ENCODE measurements at regions not wholly inside any gene's neighbourhood (a gene's known extent, or its start where the extent isn't known, plus 50 kb on each side); places are given as distances from the start of the nearest gene placed in this dataset.

DNA sequence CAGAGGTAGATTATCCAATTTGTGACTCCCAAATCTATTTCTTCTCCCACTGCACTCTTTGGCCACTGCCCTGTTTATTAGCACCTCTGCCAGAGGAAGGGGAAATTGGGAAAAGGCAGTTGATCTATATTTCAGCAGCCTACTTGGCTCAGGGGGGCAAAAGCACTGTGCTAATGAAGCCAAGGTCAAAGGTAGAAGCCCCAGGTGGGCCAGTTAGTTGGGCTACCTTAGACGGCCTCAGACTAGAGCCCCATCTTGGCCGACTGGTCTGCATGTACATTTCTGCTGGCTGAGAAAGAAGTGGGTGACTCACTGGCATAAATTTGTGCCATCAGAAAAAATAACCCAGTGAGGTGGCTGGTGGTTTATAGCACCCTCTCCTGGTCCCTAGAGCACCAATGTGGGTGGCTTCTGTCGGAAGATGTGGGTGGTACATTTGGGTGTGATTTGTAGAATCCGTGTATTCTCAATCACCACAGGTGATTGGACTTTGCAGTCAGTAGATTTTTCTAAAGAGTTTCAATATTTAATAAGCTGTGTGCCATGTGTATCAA is 293.3 kb upstream of the MKI67 start:
- no peak for DNase-seq (ENCODE audit: low read depth in 2 of 3, low spot score in 2 of 3)

DNA sequence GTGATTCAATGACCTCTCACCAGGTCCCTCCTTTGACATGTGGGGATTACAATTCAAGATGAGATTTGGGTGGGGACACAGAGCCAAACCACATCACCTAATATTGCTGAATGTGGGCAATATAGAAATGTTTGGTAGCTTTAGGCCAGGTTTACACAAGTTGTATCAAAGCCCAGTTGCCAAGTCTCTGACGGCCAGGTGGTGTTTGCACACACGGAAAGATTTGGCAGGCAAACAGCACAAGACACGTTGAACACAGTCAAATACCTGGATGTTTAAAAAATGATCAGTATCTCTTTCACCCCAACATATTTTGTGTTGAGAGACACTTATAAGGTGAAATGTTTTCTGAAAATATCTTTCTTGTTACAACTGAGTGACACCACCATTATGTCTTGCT is 294.4 kb upstream of the MKI67 start:
- DNase-seq (ENCODE audit: low read depth in 2 of 3, low spot score in 2 of 3), result no peak

DNA sequence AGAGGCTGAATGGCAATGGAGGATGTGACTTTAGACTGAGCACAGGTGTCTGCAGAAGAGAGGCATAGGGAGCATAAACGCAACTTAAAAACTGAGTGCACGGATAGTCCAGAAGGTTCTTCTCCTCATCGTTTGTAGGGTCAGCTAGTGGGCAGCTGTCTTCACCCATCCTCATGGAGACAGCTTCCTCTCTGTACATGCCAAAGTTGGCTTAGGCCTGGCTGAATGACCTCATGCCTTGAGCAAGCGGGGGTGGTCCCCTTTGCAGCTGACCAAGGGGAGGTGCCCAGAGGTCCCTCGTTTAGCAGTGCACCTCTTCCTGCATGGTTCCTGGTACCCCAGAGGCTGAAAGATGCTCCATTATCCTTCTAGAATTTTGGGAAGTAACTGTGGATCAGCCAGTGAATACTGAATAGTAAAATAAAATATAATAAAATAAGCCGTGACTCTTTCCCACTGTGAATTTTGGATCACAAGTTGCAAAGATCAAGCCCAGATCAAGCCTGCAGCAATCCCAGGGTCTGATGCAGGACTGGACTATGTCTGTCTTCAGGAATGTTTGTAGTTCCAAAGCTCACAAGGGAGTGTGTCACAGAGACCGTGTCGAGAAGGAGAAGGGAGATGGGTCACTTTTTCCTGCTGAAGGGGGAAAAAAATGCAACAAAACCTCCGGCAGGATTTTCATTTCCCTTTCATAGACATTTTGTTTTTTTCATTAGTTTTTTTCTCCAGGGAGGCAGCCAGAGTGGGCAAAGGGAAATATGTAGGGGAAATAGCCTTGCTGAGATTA is 295.3 kb upstream of the MKI67 start:
- no peak for DNase-seq (ENCODE audit: low read depth in 2 of 3, low spot score in 2 of 3)

DNA sequence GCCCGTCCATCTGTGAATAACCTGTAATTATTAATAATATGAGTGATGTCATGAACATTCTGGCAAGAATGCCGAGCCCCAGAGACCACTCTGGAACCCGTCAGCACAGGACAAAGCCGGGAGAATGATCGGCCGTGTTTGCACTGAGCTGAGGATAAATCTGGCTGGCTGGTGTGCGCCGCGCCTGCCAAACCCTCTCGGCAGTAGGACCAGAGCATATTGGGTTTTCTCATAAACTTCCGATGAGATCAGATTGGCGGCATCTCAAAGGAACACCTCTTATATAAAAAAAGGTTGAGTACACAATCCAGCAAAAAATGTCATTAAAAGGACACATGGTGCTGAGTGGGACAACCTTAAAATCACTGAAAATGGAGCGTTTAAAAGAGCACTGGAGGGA is 296.0 kb upstream of the MKI67 start:
- no peak for DNase-seq (ENCODE audit: low read depth in 2 of 3, low spot score in 2 of 3)

DNA sequence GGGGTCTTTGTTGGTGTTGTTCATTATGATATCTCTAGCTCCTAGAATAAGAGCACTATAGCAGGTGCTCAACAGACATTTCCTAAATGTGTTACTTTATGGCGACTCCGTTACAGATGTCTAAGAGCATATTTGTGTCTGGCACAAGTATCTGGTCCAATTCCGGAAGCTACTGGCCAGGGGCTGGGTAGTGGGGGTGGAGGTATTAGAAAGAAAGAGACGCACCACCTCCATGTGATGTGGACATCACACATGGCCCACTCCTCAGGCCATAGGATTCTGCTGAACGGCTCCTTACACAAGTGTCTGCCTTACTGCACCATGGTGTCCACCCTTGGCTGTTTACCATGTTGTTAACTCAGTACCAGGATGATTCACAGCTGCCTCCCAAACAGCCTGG is 296.8 kb upstream of the MKI67 start:
- DNase-seq (ENCODE audit: low read depth in 2 of 3, low spot score in 2 of 3), result no peak

DNA sequence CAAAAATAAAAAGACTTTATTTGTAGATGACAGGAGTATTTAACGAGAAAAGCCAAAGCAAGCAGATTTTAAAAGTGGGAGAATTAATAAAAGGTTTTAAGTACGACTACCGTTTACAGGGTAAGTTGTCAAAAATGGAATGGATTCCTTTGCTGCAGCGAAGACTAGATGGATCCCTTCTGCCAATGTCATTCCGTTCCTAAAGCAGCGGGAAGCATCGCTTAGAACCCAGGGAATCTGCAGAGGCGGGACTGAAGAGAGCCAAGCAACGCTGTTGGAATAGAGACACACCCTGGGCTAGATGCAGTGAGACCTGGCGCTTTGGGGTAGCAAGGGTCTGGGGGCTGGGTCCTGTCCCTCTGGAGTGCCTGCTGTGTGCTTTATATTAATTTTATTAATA is 303.1 kb upstream of the MKI67 start:
- DNase-seq (ENCODE audit: low read depth in 2 of 3, low spot score in 2 of 3), result no peak

DNA sequence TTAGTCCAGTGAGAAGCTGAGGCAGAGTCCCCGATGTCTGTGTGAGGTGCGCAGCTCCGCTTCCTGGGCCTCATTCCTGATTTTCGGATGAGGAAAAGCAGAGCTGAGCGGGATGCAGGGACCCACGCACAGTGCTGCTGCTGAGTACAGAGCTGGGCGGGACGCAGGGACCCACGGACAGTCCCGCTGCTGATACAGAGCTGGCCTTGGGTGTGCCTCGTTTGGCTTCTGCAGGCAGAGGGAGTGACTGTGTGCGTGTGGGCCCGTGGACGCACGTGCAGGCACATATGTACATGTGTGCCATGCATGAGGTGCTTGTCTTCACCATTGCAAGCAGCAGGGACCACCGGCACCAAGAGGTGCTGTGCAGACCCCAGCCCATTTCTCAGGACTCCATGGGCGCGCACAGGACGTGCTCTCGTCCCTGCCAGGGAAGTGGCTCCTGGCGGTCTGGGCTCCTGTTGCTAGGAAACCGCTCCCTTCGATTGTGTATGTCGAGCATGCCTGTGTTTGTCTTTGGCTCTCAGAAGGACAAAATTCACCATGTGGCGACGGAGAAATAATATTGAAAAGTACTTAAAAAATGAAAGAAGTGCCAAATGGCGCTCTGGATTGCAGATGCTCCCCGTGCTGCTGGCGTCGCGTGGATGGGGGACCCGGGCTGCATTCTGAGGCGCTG is 303.8 kb upstream of the MKI67 start:
- DNase-seq (ENCODE audit: low read depth in 2 of 3, low spot score in 2 of 3), result no peak

DNA sequence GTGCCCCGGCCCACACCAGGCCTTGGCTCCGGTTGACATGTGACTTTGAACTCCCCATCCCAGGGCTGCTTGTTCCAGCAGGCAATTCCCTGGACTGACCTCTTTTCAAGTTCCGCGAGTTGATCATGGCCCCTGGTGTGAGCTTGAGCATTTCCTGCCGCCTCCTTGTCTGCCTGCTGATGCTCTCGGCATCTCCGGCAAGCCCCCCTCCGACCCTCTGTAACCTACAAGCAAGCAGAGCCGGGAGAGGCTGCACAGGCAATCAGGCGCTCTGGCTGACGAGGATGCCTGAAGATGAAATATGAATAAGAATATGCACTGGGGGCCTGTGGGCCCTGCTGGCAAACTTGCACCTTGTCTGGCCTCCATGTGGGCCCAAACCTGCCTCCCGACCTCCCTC is 304.9 kb upstream of the MKI67 start:
- DNase-seq (ENCODE audit: low read depth in 2 of 3, low spot score in 2 of 3), result no peak

DNA sequence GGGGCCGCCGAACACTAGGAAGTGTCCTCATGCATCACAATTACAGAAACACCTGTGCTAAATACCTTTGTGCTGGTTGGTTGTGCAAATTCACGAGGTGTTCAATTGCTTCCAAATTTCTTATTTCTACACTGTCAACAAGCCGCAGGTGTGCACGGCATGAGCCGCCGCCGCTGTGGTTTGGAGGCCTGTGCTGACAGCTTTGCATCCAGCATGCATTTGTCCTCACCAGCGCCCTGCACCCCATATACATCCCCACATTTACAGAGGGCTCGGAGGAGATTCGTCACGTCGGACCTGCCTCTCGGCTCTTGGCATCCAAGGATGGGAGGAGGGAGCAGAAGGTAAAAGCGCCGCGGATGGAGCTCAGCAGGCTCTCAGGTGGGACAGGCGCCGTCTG is 305.3 kb upstream of the MKI67 start:
- no peak for DNase-seq (ENCODE audit: low read depth in 2 of 3, low spot score in 2 of 3)

DNA sequence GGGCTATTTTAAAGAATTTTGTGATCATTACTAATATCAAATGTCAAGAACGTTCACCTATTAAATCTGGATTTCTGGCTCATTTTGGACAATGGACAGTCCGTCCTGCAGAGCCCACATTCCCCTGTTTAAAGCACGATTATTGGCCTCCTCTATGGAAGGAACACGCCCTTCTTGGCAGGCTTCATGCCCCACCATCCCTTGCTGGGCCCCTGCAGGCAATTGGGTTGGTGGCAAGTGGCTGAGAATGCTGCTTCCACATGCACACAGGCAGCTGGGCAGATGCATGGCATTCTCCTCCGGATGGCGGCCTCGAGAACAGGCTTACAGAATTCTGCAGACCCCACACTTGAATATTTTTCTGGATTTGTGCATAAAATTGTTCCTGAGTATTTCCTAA is 305.8 kb upstream of the MKI67 start:
- no peak for DNase-seq (ENCODE audit: low read depth in 2 of 3, low spot score in 2 of 3)

DNA sequence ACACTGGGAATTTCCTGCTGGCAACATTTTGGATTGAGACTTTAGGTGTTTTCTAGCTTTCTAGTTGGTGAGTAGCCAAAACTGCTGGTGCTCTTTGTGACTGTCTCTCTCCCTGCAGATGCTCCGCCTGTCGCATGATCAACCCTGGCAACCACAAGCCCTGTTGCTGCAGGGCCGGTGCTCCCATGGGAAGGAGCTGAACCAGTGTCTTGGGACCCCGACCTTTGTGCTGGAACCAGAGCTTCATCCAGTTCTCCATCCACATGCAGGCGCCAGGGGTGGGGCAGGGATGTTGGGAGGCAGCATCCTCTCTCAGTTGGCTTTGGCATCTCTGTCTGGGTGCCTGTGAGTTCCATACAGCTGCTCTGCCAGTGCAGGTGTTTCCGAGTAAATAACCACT is 306.2 kb upstream of the MKI67 start:
- DNase-seq (ENCODE audit: low read depth in 2 of 3, low spot score in 2 of 3), result no peak

DNA sequence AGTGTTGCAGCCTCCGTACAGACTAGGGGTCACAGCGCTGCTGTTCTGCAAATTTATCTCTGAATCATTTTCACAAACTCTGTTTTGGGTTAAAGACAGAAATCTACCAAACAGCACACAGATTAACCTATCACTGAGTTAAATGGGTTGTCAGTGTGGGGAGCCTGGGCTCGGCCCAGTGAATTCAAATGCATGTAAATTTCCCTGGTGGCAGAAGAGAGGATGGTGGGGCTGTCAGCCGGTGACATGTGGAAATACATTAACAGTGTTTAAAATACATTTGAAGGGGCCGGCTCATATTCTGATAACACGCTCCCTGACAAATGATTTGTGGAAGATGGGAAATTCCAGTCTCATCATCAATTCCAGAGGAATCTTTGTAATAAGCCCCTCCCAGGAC is 309.6 kb upstream of the MKI67 start:
- no peak for DNase-seq (ENCODE audit: low read depth in 2 of 3, low spot score in 2 of 3)

DNA sequence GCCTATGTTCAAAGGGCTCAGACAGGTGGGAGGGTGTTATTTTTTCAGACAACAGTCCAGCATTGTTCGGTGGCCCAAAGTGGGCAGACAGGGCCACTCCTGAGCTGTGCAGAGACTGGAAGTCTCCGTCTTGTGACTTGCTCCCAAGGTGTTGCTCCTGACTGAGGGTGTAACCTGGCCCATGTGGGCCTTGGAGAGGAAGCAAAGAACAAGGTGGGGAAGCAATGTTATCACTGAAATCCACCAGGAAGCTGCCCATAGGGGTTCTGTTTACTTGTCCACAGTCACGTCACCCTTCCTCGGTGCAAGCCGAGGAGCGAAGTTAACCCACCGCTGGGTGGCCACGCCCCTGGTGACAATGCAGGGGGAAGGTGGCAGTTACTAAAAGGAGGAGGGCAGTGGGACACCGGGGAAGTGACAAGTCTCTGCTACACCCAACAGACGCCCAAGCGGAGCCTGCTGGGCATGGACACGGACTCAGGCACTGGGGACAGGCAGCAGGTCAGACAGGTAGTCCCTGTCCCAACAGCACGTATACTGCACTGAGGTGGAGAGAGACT is 311.6 kb upstream of the MKI67 start:
- DNase-seq (ENCODE audit: low read depth in 2 of 3, low spot score in 2 of 3), result no peak

DNA sequence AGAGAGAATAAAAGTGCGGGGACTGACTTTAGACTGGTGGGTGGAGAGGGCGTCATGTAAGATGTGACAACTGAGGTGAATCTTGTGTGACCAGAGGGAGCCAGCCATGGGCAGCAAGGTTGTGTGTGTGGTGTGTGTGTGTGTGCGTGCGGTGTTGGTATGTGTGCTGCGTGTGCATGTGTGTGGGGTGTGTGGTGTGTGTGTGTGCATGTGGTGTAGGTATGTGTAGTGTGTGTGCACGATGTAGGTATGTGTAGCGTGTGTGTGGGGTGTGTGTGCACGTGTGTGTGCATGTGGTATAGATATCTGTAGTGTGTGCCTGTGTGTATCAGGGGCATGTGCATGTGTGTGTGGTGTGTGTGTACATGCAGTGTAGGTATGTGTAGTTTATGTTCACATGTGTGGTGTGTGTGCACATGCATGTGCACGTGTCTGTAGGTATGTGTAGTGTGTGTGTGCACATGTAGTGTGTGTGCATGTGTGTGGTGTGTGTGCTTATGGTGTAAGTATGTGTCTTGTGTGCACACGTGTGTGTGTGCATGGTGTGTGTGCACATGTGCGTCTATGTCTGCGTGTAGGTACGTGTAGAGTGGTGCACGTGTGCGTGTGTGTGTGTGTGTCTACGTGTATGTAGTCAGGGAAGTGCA is 312.3 kb upstream of the MKI67 start:
- DNase-seq (ENCODE audit: low read depth in 2 of 3, low spot score in 2 of 3), result no peak

DNA sequence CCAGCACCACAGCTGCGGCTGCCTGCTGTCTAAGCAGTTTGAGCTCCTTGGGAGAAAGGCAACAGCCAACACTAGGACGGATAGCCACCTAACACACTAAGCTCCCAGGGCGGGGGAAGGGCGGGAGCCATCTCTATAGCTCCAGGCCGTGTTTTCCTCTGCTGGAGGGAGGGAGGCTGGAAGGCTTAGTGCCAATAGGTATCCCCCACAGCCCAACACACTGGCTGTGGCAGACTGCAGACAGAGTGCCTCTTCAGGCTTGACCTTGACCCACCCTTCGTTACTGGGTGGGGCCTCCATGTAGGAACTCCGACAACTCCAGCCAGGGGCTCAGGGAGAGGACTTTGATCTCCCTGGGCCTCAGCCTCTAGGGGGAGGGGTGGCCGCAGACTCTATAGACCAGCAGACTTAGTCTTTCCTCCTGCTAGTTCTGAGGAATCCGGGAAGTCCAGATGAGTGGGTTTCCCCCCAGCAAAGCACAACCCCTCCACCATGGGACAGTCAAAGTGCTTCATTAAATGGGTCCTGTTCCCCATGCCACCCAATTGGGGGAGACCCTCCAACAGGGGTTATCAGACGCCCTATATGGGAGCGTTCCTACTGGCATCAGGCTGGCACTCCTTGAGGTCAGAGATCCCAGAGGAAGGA is 314.4 kb upstream of the MKI67 start:
- DNase-seq (ENCODE audit: low read depth in 2 of 3, low spot score in 2 of 3), result no peak

DNA sequence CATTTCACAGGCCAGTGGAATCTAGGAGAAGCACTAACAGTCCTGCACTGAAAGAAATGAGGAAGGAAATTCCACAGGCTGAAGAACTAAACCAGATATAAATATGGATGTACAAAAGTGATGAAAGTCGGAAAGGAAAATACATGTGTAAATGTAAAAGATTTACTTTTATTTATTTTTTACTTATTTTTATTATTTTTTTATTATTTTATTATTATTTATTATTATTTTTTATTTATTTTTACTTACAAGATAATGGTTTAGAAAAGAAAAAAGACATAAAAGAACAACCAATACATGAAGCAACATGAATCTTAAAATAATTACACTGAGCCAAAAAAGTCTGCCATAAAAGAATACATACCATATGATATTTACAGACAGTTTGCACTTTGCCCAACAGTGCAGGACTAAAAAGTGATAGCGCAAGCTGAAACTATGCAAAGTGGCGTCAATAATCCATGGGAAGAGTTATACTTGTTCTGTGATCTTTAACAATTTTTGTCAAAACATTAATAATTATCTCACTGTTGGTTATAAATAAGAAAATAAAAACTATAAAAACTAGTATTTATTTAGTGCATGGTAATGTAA is 317.8 kb upstream of the MKI67 start:
- DNase-seq (ENCODE audit: low read depth in 2 of 3, low spot score in 2 of 3), result no peak

DNA sequence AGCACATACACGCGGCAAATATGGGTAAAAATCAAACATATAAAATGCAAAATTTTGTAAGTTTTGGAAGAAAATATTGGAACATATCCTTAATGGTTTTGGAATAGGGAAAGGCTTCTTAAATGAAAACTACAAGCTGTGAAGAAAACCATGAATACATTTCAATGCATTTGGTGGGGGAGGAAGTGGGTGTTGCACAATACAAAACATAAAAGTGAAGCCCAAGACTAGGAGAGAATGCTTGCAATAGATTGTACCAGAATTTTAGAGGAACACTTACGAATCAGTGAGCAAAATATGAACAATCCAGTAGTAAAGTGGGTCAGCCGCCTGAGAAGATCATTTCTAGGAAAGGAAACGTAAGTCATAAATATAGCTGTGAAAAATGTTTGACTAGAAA is 322.6 kb upstream of the MKI67 start:
- DNase-seq (ENCODE audit: low read depth in 2 of 3, low spot score in 2 of 3), result no peak

DNA sequence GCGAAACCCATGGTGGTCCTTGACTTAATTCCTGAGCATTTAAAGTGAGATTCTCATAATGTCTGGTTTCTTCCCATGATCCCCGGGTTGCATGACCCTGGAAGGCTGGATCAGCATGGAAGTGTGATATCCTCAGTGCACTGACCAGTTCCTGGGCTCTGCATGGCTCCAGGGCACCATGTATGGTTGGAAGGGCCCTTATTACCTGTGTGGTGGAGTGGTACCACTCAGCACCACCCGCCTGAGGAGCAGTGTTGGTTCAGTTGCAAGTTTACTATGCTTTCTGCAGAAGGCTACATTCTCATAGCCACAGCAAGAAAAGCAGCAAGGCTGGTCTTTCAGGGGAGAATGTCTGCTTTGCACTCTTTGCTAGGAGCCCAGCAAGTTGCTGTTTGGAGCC is 325.7 kb upstream of the MKI67 start:
- no peak for DNase-seq (ENCODE audit: low read depth in 2 of 3, low spot score in 2 of 3)

DNA sequence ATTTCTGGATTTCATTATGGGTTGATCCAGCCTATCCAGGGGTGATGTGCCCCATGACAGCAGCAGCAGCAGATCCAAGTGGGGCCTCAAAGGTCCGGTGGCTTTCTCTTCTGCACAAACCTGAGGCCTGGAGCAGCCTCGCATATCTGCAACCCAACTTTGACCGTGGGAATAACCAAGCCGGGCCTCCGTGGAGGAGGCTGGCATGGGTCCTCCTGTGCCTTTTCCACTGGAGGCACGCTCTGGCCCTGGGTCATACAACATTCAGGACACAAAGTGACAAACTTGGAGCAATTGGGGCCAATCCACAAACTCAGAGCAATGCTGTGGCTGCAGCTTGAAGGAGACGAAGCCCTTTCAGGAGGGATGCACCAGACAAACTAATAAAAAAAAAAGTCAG is 330.0 kb upstream of the MKI67 start:
- no peak for DNase-seq (ENCODE audit: low read depth in 2 of 3, low spot score in 2 of 3)

DNA sequence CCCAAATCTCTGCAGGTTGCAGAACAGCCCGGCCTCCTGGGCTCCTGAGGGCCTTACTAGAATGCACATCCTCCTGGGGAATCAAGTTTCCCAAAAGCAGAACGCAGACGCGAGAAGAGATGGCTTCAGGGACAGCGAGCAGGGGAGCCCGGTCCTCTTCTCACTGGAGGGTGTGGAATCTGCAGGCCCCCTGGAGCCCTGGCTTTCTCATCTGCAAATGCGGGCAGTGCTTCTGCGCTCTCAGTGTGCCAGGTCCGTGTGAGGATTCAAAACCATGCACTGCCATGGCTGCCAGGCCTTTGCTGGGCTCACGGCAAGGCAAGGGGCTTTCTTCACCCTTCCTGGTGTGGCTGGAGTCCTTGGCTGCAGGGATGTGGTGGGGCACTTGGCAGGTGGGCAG is 330.9 kb upstream of the MKI67 start:
- no peak for DNase-seq (ENCODE audit: low read depth in 2 of 3, low spot score in 2 of 3)

DNA sequence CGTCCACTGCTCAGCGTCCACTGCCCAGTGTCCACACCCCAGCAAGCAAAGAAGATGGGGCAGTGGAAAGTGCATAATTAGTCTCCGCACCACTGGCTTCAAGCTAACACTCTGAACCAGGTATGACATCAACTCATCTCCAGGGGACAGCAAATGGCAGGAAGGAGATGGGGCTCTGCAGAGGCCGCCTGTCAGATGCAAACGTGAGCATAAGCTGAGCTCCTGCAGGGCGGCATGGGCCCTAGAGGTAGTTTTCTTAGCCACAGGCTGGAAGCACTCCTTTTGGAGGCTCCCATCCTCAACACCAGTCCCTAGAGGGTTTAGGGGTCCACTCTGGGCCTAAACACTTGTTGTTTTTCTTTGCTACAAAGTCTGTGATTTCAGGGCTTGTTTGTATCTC is 335.8 kb upstream of the MKI67 start:
- DNase-seq (ENCODE audit: low read depth in 2 of 3, low spot score in 2 of 3), result no peak
